ENCODE measurements at regions not wholly inside any gene's neighbourhood (a gene's known extent, or its start where the extent isn't known, plus 50 kb on each side); places are given as distances from the start of the nearest gene placed in this dataset.

DNA sequence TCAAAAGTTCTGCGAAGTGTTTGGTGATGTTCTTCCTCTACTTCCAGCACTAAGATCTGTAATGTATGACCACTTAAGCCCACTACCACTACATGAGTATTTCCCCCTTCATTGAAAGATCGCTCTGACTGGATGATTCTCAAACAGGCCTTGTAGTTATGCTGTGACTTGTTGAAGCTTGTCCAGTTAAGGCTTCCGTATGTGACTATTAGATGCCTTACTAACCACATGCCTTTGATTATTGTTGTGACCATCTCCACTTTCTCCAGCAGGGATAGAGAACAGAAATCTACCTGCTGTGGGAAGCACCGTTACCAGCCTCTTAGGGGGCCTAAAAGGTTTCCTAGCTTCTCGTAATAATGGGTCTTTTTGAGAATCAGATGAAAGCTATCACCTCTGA lies 81.1 kb downstream of the NOC3L start:
- Mint-ChIP-seq H3K27ac (no peak overlapping the region), H3K36me3 (ENCODE audit: low read depth) (peaks cover 19% of the 10 kb centered on the region), H3K4me3 (no peak overlapping the region), H3K27me3 (ENCODE audit: insufficient read depth) (no peaks in the 10 kb centered on the region), H3K4me1 (peaks cover 4% of the 10 kb centered on the region), H3K9me3 (no peaks in the 10 kb centered on the region)
- DNase-seq, result no peak
- H3K4me3 ChIP-seq (ENCODE audit: low read length), result no peak overlapping the region
- H3K36me3 ChIP-seq (ENCODE audit: control insufficient read depth, insufficient read depth, low read length), result peaks cover 48% of the 10 kb centered on the region
- H3K27ac ChIP-seq (ENCODE audit: low read depth, low read length), result no peak overlapping the region
- H3K9ac ChIP-seq (ENCODE audit: extremely low read depth, low read length, poor library complexity, severe bottlenecking), result no peak overlapping the region
- H3K27me3 ChIP-seq (ENCODE audit: control insufficient read depth, insufficient read depth, low read length, poor library complexity, severe bottlenecking), result no peaks in the 10 kb centered on the region
- no peaks in the 10 kb centered on the region for H3K9me3 ChIP-seq (ENCODE audit: control insufficient read depth, low read length)
- no peaks in the 10 kb centered on the region for H3K4me1 ChIP-seq (ENCODE audit: control insufficient read depth, insufficient read depth, low read length)
- TF ChIP-seq, protein P1, sequence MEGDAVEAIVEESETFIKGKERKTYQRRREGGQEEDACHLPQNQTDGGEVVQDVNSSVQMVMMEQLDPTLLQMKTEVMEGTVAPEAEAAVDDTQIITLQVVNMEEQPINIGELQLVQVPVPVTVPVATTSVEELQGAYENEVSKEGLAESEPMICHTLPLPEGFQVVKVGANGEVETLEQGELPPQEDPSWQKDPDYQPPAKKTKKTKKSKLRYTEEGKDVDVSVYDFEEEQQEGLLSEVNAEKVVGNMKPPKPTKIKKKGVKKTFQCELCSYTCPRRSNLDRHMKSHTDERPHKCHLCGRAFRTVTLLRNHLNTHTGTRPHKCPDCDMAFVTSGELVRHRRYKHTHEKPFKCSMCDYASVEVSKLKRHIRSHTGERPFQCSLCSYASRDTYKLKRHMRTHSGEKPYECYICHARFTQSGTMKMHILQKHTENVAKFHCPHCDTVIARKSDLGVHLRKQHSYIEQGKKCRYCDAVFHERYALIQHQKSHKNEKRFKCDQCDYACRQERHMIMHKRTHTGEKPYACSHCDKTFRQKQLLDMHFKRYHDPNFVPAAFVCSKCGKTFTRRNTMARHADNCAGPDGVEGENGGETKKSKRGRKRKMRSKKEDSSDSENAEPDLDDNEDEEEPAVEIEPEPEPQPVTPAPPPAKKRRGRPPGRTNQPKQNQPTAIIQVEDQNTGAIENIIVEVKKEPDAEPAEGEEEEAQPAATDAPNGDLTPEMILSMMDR (conservative IDR thresholded peaks at IDR 0.05), result no peak
- WGBS, 2 experiments (ENCODE audit: insufficient coverage in 1 of 2, insufficient read length in 1 of 2), result 94% methylated on average over 3 to 5 of the region's 5 CpGs

DNA sequence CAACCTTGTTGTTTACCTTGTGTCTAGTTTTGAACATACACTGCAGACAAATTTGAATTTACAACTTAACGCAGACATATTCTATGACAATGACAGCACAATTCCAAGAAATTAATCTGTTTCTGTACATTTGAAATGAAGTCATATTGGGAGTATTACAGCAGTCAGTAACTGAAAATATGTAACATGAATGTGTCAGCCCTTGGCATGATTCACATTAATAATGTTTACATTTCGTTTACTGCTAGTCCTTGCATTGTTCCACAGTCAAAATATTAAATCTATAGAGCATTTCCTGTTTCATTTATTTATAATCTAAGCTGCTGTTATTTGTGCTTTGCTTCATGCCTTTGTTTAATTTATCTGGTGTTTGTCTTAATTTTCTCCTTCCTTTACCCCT lies 80.4 kb downstream of the NOC3L start:
- Mint-ChIP-seq H3K4me1 (peaks cover 4% of the 10 kb centered on the region), H3K27me3 (ENCODE audit: insufficient read depth) (no peaks in the 10 kb centered on the region), H3K9me3 (no peaks in the 10 kb centered on the region), H3K4me3 (no peak overlapping the region), H3K27ac (no peak overlapping the region), H3K36me3 (ENCODE audit: low read depth) (peaks cover 19% of the 10 kb centered on the region)
- no peak overlapping the region for H3K27ac ChIP-seq (ENCODE audit: low read depth, low read length)
- no peak for DNase-seq
- no peaks in the 10 kb centered on the region for H3K9me3 ChIP-seq (ENCODE audit: control insufficient read depth, low read length)
- no peak overlapping the region for H3K9ac ChIP-seq (ENCODE audit: extremely low read depth, low read length, poor library complexity, severe bottlenecking)
- H3K4me1 ChIP-seq (ENCODE audit: control insufficient read depth, insufficient read depth, low read length), result no peaks in the 10 kb centered on the region
- WGBS, 2 experiments (ENCODE audit: insufficient coverage in 1 of 2, insufficient read length in 1 of 2), result 74 to 80% methylated on average over 1 to 2 of the region's 2 CpGs
- TF ChIP-seq, protein P1 (conservative IDR thresholded peaks at IDR 0.05), result no peak
- no peak overlapping the region for H3K4me3 ChIP-seq (ENCODE audit: low read length)
- no peaks in the 10 kb centered on the region for H3K27me3 ChIP-seq (ENCODE audit: control insufficient read depth, insufficient read depth, low read length, poor library complexity, severe bottlenecking)
- H3K36me3 ChIP-seq (ENCODE audit: control insufficient read depth, insufficient read depth, low read length), result peaks cover 48% of the 10 kb centered on the region
